Astrocyte (in vitro differentiated cells and primary cell): ENCODE measurements at regions not wholly inside any gene's neighbourhood (a gene's known extent, or its start where the extent isn't known, plus 50 kb on each side); places are given as distances from the start of the nearest gene placed in this dataset.

Experiments used
- DNase-seq: peaks from one replicate; pipeline ENCODE4 v3.0.0-alpha.2; 2010; ENCODE audit warnings: low read depth
- FAIRE-seq: peaks from 2 replicates; lab custom pipeline; 2011; peaks lifted over from hg19 to GRCh38; lab: Jason Lieb, UNC
- H2AFZ ChIP-seq: 2 replicates; pipeline ENCODE4 v1.6.0; 2012; ENCODE audit warnings: low read depth, low read length, inconsistent platforms
- H3K27ac ChIP-seq: 2 replicates; pipeline ENCODE4 v1.5.1; 2011; ENCODE audit warnings: low read depth, low read length, inconsistent platforms
- H3K27me3 ChIP-seq: 2 replicates; pipeline ENCODE4 v1.6.0; 2011; ENCODE audit warnings: low read length, inconsistent platforms; ENCODE audit not compliant: insufficient read depth
- H3K36me3 ChIP-seq: 2 replicates; pipeline ENCODE4 v1.5.1; 2011; ENCODE audit warnings: low read length, inconsistent platforms; ENCODE audit not compliant: insufficient read depth
- H3K4me1 ChIP-seq: 2 replicates; pipeline ENCODE4 v1.5.1; 2011; ENCODE audit warnings: low read length, inconsistent platforms; ENCODE audit not compliant: insufficient read depth
- H3K4me2 ChIP-seq: 2 replicates; pipeline ENCODE4 v1.6.0; 2012; ENCODE audit warnings: low read length, inconsistent platforms
- H3K4me3 ChIP-seq: 2 replicates; pipeline ENCODE4 v1.5.1; 2011; ENCODE audit warnings: low read depth, mild to moderate bottlenecking, low read length, inconsistent platforms; ENCODE audit not compliant: insufficient read depth
- H3K79me2 ChIP-seq: 2 replicates; pipeline ENCODE4 v1.6.0; 2012; ENCODE audit warnings: mild to moderate bottlenecking, low read length, inconsistent platforms; ENCODE audit not compliant: insufficient read depth
- H3K9ac ChIP-seq: 2 replicates; pipeline ENCODE4 v1.6.0; 2012; ENCODE audit warnings: mild to moderate bottlenecking, low read length, inconsistent platforms
- H3K9me3 ChIP-seq: 2 replicates; pipeline ENCODE4 v1.5.1; 2012; ENCODE audit warnings: low read depth, mild to moderate bottlenecking, low read length, inconsistent platforms; ENCODE audit not compliant: insufficient read depth
- H4K20me1 ChIP-seq: 2 replicates; pipeline ENCODE4 v1.6.0; 2012; ENCODE audit warnings: low read length, inconsistent platforms; ENCODE audit not compliant: insufficient read depth
- H3K27ac Mint-ChIP-seq: one replicate; pipeline ENCODE4 v1.8.0; 2021; ENCODE audit warnings: mild to moderate bottlenecking, mixed read lengths; ENCODE audit not compliant: unreplicated experiment
- H3K27me3 Mint-ChIP-seq: one replicate; pipeline ENCODE4 v1.8.0; 2021; ENCODE audit warnings: low read depth, mixed read lengths; ENCODE audit not compliant: unreplicated experiment
- H3K36me3 Mint-ChIP-seq: one replicate; pipeline ENCODE4 v1.8.0; 2021; ENCODE audit warnings: low read depth, mixed read lengths; ENCODE audit not compliant: unreplicated experiment
- H3K4me1 Mint-ChIP-seq: one replicate; pipeline ENCODE4 v1.8.0; 2021; ENCODE audit warnings: low read depth, mixed read lengths; ENCODE audit not compliant: unreplicated experiment
- H3K4me3 Mint-ChIP-seq: one replicate; pipeline ENCODE4 v1.8.0; 2021; ENCODE audit warnings: mild to moderate bottlenecking, moderate library complexity, mixed read lengths; ENCODE audit not compliant: unreplicated experiment
- H3K9me3 Mint-ChIP-seq: one replicate; pipeline ENCODE4 v1.8.0; 2021; ENCODE audit warnings: mild to moderate bottlenecking, mixed read lengths; ENCODE audit not compliant: unreplicated experiment
- CTCF ChIP-seq: IDR thresholded peaks from 2 replicates; pipeline ENCODE4 v1.5.1; 2011; ENCODE audit warnings: low read depth, mild to moderate bottlenecking, inconsistent platforms, low read length, moderate library complexity; ENCODE audit not compliant: insufficient read depth
- EZH2 ChIP-seq: IDR thresholded peaks from 2 replicates; pipeline ENCODE4 v1.6.1; 2012; ENCODE audit warnings: mild to moderate bottlenecking, low read length, inconsistent platforms; ENCODE audit not compliant: insufficient read depth

DNA sequence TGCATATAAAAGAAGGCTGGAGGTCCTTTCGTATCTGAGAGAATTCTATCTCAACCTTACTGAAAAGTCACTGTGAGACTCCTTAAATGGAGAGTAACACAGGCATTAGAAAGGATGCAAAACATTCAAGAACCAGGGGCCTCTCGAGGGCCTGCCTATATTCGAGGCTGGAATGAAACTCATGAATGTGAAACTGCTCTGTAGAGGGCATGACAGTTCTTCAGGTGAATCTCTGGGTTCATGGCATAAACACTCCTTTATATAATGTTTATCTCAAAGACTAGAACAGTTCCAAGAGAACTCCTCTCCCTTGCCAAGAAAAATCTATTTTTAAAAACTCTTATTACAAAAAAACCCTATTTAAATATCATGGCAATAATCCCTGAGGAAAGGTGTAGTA is 113.9 kb downstream of the SEC61B start:
- TF ChIP-seq EZH2 (no peak), CTCF (no peak)

GRCh38 chr9:99336531-99336930 is 114.4 kb downstream of the SEC61B start:
- no peak overlapping the region for H3K9ac ChIP-seq
- H4K20me1 ChIP-seq: no peaks in the 10 kb centered on the region
- no peak overlapping the region for H3K4me3 Mint-ChIP-seq
- TF ChIP-seq CTCF (no peak), EZH2 (no peak)
- H3K27me3 Mint-ChIP-seq: peaks cover 8% of the 10 kb centered on the region
- no peak overlapping the region for H3K27ac ChIP-seq
- no peak overlapping the region for H2AFZ ChIP-seq
- H3K4me1 Mint-ChIP-seq: peaks cover 3% of the 10 kb centered on the region
- H3K9me3 Mint-ChIP-seq: peaks cover 2% of the 10 kb centered on the region
- H3K36me3 Mint-ChIP-seq: no peaks in the 10 kb centered on the region
- FAIRE-seq (no peak), DNase-seq (no peak)
- H3K4me3 ChIP-seq: no peak overlapping the region
- H3K79me2 ChIP-seq: no peaks in the 10 kb centered on the region
- H3K4me1 ChIP-seq: no peaks in the 10 kb centered on the region
- H3K4me2 ChIP-seq: no peak overlapping the region
- no peak overlapping the region for H3K27ac Mint-ChIP-seq
- H3K36me3 ChIP-seq: no peaks in the 10 kb centered on the region
- no peaks in the 10 kb centered on the region for H3K27me3 ChIP-seq
- H3K9me3 ChIP-seq: no peaks in the 10 kb centered on the region

More for the DNA sequence above, 113.9 kb downstream of the SEC61B start:
- H4K20me1 ChIP-seq: no peaks in the 10 kb centered on the region
- no peaks in the 10 kb centered on the region for H3K4me1 ChIP-seq
- peaks cover 3% of the 10 kb centered on the region for H3K4me1 Mint-ChIP-seq
- no peak overlapping the region for H3K27ac ChIP-seq
- FAIRE-seq (no peak), DNase-seq (no peak)
- H3K27ac Mint-ChIP-seq: no peak overlapping the region
- H3K36me3 Mint-ChIP-seq: no peaks in the 10 kb centered on the region
- H3K9ac ChIP-seq: no peak overlapping the region
- no peaks in the 10 kb centered on the region for H3K9me3 ChIP-seq
- no peaks in the 10 kb centered on the region for H3K27me3 ChIP-seq
- no peak overlapping the region for H3K4me3 Mint-ChIP-seq
- no peaks in the 10 kb centered on the region for H3K36me3 ChIP-seq
- no peak overlapping the region for H3K4me2 ChIP-seq
- no peak overlapping the region for H3K4me3 ChIP-seq
- no peak overlapping the region for H2AFZ ChIP-seq
- H3K9me3 Mint-ChIP-seq: peaks cover 2% of the 10 kb centered on the region
- H3K27me3 Mint-ChIP-seq: peaks cover 8% of the 10 kb centered on the region
- no peaks in the 10 kb centered on the region for H3K79me2 ChIP-seq

DNA sequence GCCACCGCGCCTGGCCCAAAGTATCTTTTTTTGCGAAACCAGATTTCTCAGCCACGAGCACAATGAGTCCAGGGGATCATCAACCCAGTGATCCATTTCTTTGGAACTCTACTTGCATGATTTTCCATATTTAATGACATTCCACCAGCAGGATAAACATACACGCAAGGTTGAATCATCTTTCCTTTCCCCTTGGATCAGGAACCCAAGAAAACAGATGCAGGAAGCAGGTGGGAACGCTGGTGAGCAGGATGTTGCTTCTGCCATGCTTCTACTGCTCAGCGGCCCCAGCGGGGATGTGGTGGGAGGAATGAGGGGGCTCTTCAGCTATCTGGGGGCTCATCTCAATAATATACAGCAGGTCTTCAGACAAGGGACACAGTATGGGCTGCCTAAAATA is 118.2 kb downstream of the SEC61B start:
- Mint-ChIP-seq H3K36me3 (no peaks in the 10 kb centered on the region), H3K27ac (no peak overlapping the region), H3K4me3 (no peak overlapping the region), H3K27me3 (peaks cover 8% of the 10 kb centered on the region), H3K4me1 (peaks cover 2% of the 10 kb centered on the region), H3K9me3 (peaks cover 2% of the 10 kb centered on the region)
- Histone ChIP-seq H2AFZ (no peak overlapping the region), H3K9ac (no peak overlapping the region), H3K36me3 (no peaks in the 10 kb centered on the region), H3K4me2 (peak overlapping the region; percentile 30), H3K4me3 (no peak overlapping the region), H3K79me2 (no peaks in the 10 kb centered on the region), H3K4me1 (no peaks in the 10 kb centered on the region), H3K27me3 (no peaks in the 10 kb centered on the region), H3K9me3 (no peaks in the 10 kb centered on the region), H4K20me1 (no peaks in the 10 kb centered on the region), H3K27ac (peak overlapping the region; percentile 11)
- TF ChIP-seq CTCF (no peak), EZH2 (no peak)
- FAIRE-seq (no peak), DNase-seq (peak; percentile 46)
